ENCODE measurements at regions not wholly inside any gene's neighbourhood (a gene's known extent, or its start where the extent isn't known, plus 50 kb on each side); places are given as distances from the start of the nearest gene placed in this dataset.

- TF ChIP-seq, protein P1, sequence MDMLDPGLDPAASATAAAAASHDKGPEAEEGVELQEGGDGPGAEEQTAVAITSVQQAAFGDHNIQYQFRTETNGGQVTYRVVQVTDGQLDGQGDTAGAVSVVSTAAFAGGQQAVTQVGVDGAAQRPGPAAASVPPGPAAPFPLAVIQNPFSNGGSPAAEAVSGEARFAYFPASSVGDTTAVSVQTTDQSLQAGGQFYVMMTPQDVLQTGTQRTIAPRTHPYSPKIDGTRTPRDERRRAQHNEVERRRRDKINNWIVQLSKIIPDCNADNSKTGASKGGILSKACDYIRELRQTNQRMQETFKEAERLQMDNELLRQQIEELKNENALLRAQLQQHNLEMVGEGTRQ (IDR thresholded peaks at IDR 0.05; ENCODE audit: borderline replicate concordance, low read depth, low read length): no peak
- TF ChIP-seq, protein P2, sequence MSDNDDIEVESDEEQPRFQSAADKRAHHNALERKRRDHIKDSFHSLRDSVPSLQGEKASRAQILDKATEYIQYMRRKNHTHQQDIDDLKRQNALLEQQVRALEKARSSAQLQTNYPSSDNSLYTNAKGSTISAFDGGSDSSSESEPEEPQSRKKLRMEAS (IDR thresholded peaks at IDR 0.05; ENCODE audit: low read depth): no peak
- TF ChIP-seq MXI1 (IDR thresholded peaks at IDR 0.05; ENCODE audit: low read depth, low read length): no peak
Measured at GRCh38 chr9:7403028-7403389, 396.6 kb downstream of the DMAC1 start (continued).

DNA sequence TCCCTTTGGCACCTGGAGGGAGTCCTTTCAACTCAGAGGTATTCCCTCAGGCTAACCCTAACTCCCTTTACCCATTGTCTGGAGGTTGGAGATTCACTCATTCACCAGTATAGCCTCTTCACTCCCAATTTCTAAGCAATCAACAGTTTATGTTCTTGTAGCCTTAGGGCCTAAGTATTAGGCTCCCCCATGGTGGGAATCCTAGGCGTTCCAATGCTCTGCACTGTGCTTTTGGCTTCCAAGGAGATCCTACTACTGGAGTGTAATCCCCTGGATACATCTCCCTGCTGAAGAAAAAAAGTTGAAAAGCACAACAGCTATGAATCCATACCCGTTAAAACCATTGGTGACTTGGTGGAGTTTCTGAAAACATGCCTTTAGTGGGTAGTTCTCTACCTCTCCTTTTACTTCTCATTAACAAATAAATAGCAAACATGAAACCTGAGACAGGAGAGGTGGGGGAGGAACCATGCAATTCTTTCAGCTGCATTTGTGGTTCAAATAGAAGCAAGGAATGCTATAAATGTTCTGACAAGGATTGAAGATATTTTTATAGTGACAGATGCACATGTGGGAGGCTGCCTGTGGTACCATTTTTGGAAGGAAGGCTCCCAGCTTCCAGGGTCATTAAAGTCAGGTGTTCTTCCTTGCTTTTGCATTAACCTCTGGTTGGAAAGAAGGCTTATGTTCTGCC lies 397.1 kb downstream of the DMAC1 start:
- 28% methylated on average over 2 of the region's 2 CpGs for WGBS (ENCODE audit: low lambda C conversion rate)
- Histone ChIP-seq H4K20me1 (ENCODE audit: insufficient read depth) (no peaks in the 10 kb centered on the region), H3K9me2 (no peaks in the 10 kb centered on the region), H3K9ac (no peak overlapping the region), H3K27me3 (ENCODE audit: insufficient read depth) (no peaks in the 10 kb centered on the region), H2AFZ (ENCODE audit: low read depth) (no peak overlapping the region), H3K4me1 (ENCODE audit: control insufficient read depth in 1 of 2, insufficient read depth in 2 of 2, low read depth in 1 of 2, low read length in 1 of 2) (no peaks in the 10 kb centered on the region), H3K9me3 (no peaks in the 10 kb centered on the region), H3K27ac (ENCODE audit: low read depth in 2 of 2, low read length in 1 of 2) (no peak overlapping the region), H3F3A (replicated peaks; ENCODE audit: insufficient read depth) (no peaks in the 10 kb centered on the region), H3K4me2 (no peak overlapping the region), H3K79me2 (ENCODE audit: insufficient read depth) (no peaks in the 10 kb centered on the region), H3K36me3 (replicated peaks in 1 of 2; ENCODE audit: control insufficient read depth in 1 of 2, insufficient read depth in 2 of 2, low read length in 1 of 2) (no peaks in the 10 kb centered on the region), H3K4me3 (ENCODE audit: low read depth in 2 of 2, low read length in 1 of 2) (no peak overlapping the region)
- no peak for DNase-seq
- ChIA-PET CTCF (interaction anchor here (0.6 to 3.4 kb wide), 33 partner anchors 9 to 1604 kb away, joined by 3 to 42 read pairs (median 4); no protein-coding TSS in a partner anchor), POLR2A (no interaction called here)
- TF ChIP-seq SMC3 (IDR thresholded peaks at IDR 0.05; ENCODE audit: low read depth, low read length) (no peak), REST (IDR thresholded peaks at IDR 0.05; ENCODE audit: low read depth, low read length) (no peak), RXRA (IDR thresholded peaks at IDR 0.05; ENCODE audit: borderline replicate concordance, low read depth) (no peak), CHD2 (IDR thresholded peaks at IDR 0.05; ENCODE audit: low read length, partially characterized antibody) (no peak)

DNA sequence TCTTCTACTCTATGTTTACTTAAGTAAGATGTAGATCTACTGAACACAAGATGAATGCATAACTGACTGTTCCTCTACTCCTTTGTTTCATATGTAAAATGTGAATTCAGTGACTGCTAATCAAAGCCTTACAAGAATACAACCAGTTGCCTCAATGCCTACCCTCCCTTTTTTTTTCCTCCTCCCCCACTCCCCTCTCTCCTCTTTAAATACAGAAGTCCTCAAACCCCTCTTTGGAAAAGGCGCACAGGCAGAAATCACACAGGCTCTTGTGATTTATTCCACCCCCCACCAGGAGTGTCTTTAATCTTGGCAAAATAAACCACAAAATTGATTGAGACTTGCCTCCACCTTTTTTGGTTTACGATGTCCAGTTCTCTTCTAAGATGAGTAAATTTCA lies 398.5 kb downstream of the DMAC1 start:
- no peaks in the 10 kb centered on the region for H3K36me3 ChIP-seq (replicated peaks in 1 of 2; ENCODE audit: control insufficient read depth in 1 of 2, insufficient read depth in 2 of 2, low read length in 1 of 2)
- no peaks in the 10 kb centered on the region for H3K79me2 ChIP-seq (ENCODE audit: insufficient read depth)
- H3K9ac ChIP-seq: no peak overlapping the region
- H3K27me3 ChIP-seq (ENCODE audit: insufficient read depth): no peaks in the 10 kb centered on the region
- H3F3A ChIP-seq (replicated peaks; ENCODE audit: insufficient read depth): no peaks in the 10 kb centered on the region
- WGBS (ENCODE audit: low lambda C conversion rate): 88% methylated on average over 2 of the region's 2 CpGs
- POLR2A ChIA-PET: no interaction called here
- no peak for DNase-seq
- no peaks in the 10 kb centered on the region for H3K4me1 ChIP-seq (ENCODE audit: control insufficient read depth in 1 of 2, insufficient read depth in 2 of 2, low read depth in 1 of 2, low read length in 1 of 2)
- H2AFZ ChIP-seq (ENCODE audit: low read depth): no peak overlapping the region
- H3K4me2 ChIP-seq: no peak overlapping the region
- H3K9me2 ChIP-seq: no peaks in the 10 kb centered on the region
- H3K9me3 ChIP-seq: no peaks in the 10 kb centered on the region
- no peak overlapping the region for H3K4me3 ChIP-seq (ENCODE audit: low read depth in 2 of 2, low read length in 1 of 2)
- H4K20me1 ChIP-seq (ENCODE audit: insufficient read depth): no peaks in the 10 kb centered on the region
- no peak overlapping the region for H3K27ac ChIP-seq (ENCODE audit: low read depth in 2 of 2, low read length in 1 of 2)
- CTCF ChIA-PET: interaction anchor here (1.0 to 3.4 kb wide), 13 partner anchors 9 to 1495 kb away, joined by 3 to 42 read pairs (median 5); no protein-coding TSS in a partner anchor
- TF ChIP-seq RCOR1 (IDR thresholded peaks at IDR 0.05; ENCODE audit: low read length) (no peak), IRF3 (IDR thresholded peaks at IDR 0.05; ENCODE audit: low read depth, low read length) (no peak), FOXJ3 (CRISPR knock-in tag; IDR thresholded peaks at IDR 0.05) (no peak), GABPA (IDR thresholded peaks at IDR 0.05; ENCODE audit: low read depth) (no peak), SIN3A (IDR thresholded peaks at IDR 0.05; ENCODE audit: borderline replicate concordance, low read depth, low read length) (no peak), TAF1 (IDR thresholded peaks at IDR 0.05; ENCODE audit: borderline replicate concordance, low read depth, low read length) (no peak), PBX3 (IDR thresholded peaks at IDR 0.05) (no peak)
- TF ChIP-seq, protein P3, sequence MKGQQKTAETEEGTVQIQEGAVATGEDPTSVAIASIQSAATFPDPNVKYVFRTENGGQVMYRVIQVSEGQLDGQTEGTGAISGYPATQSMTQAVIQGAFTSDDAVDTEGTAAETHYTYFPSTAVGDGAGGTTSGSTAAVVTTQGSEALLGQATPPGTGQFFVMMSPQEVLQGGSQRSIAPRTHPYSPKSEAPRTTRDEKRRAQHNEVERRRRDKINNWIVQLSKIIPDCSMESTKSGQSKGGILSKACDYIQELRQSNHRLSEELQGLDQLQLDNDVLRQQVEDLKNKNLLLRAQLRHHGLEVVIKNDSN (IDR thresholded peaks at IDR 0.05; ENCODE audit: borderline replicate concordance, low read depth): no peak
- TF ChIP-seq, protein P1 (IDR thresholded peaks at IDR 0.05; ENCODE audit: borderline replicate concordance, low read depth, low read length): no peak

Data from SK-N-SH (cell line).